GM21737 (cell line): ENCODE measurements at regions not wholly inside any gene's neighbourhood (a gene's known extent, or its start where the extent isn't known, plus 50 kb on each side); places are given as distances from the start of the nearest gene placed in this dataset.
A peak's percentile ranks its signal among the peaks of the same experiment; 100 is the strongest.
"Not testable (repeated sequence)": the region's sequence is repeated elsewhere in the genome, so short reads cannot be mapped to it uniquely, and the experiment has no call there.

Experiments used
- ATAC-seq: cut with Tn5 transposase; IDR thresholded peaks from one replicate; pipeline ENCODE4 v1.9.1; 2021; ENCODE audit warnings: mild to moderate bottlenecking, moderate library complexity; ENCODE audit not compliant: unreplicated experiment

GRCh38 chr1:209080170-209080781 is 503.2 kb upstream of the CAMK1G start:
- ATAC-seq = no peak

GRCh38 chr1:209086486-209087192 is 496.9 kb upstream of the CAMK1G start:
- peak; percentile 98 for ATAC-seq

- ATAC-seq = no peak
Measured at GRCh38 chr1:209094384-209094783, 489.1 kb upstream of the CAMK1G start.

- peak; percentile 85 for ATAC-seq
Measured at GRCh38 chr1:209095627-209096595, 487.6 kb upstream of the CAMK1G start.

GRCh38 chr1:209100460-209100859 is 483.1 kb upstream of the CAMK1G start:
- no peak for ATAC-seq

GRCh38 chr1:209101106-209101505 is 482.4 kb upstream of the CAMK1G start:
- ATAC-seq = no peak

- ATAC-seq = no peak
Measured at GRCh38 chr1:209102120-209102519, 481.4 kb upstream of the CAMK1G start.

GRCh38 chr1:209102531-209102930 is 481.0 kb upstream of the CAMK1G start:
- ATAC-seq = no peak

- no peak for ATAC-seq
Measured at GRCh38 chr1:209103092-209103491, 480.4 kb upstream of the CAMK1G start.

- no peak for ATAC-seq
Measured at GRCh38 chr1:209104646-209105045, 478.9 kb upstream of the CAMK1G start.

- no peak for ATAC-seq
Measured at GRCh38 chr1:209105701-209106100, 477.8 kb upstream of the CAMK1G start.

GRCh38 chr1:209106237-209106741 is 477.2 kb upstream of the CAMK1G start:
- ATAC-seq = no peak

GRCh38 chr1:209106861-209107260 is 476.7 kb upstream of the CAMK1G start:
- ATAC-seq = no peak

GRCh38 chr1:209107535-209107934 is 476.0 kb upstream of the CAMK1G start:
- peak; percentile 47 for ATAC-seq

GRCh38 chr1:209109001-209109785 is 474.3 kb upstream of the CAMK1G start:
- ATAC-seq = no peak

- no peak for ATAC-seq
Measured at GRCh38 chr1:209113521-209113920, 470.0 kb upstream of the CAMK1G start.

- no peak for ATAC-seq
Measured at GRCh38 chr1:209116705-209117104, 466.8 kb upstream of the CAMK1G start.

- no peak for ATAC-seq
Measured at GRCh38 chr1:209123601-209124000, 459.9 kb upstream of the CAMK1G start.

- ATAC-seq = not testable (repeated sequence)
Measured at GRCh38 chr1:209129091-209129490, 454.4 kb upstream of the CAMK1G start.

- ATAC-seq = no peak
Measured at GRCh38 chr1:209130886-209131285, 452.6 kb upstream of the CAMK1G start.
